GM12878 (cell line): ENCODE measurements at regions not wholly inside any gene's neighbourhood (a gene's known extent, or its start where the extent isn't known, plus 50 kb on each side); places are given as distances from the start of the nearest gene placed in this dataset.

Experiments
- ATAC-seq: fragments of 200-7000 bp; cut with Tn5 transposase; 3 replicates; pipeline ENCODE4 v1.9.1; 2020; ENCODE audit warnings: mild to moderate bottlenecking, moderate library complexity
- BruUV-seq: library from RNA; stranded (reverse); fragments of 400-500 nt; replicated peaks from 2 replicates; lab custom pipeline; 2021; lab: Mats Ljungman, UMichigan
- CTCF ChIA-PET: fragments of 300-600 bp; sonication (Branson Sonifier 250); formaldehyde crosslinking; extraction: SDS; loops from one replicate; lab custom pipeline; 2021; ENCODE audit warnings: inconsistent platforms; lab: Yijun Ruan, JAX
- POLR2A ChIA-PET: fragments of 350-600 bp; formaldehyde crosslinking; extraction: SDS; loops from one replicate; lab custom pipeline; 2021; ENCODE audit warnings: inconsistent platforms; lab: Charles Lee
- RAD21 ChIA-PET: fragments of 300-600 bp; sonication (Branson Sonifier 250); formaldehyde crosslinking; loops from one replicate; lab custom pipeline; 2023; ENCODE audit warnings: antibody characterized with exemption; ENCODE audit not compliant: unreplicated experiment; lab: Charles Lee
- SMC1A ChIA-PET: fragments of 300-600 bp; sonication (Branson Sonifier 250); formaldehyde crosslinking; loops from one replicate; lab custom pipeline; 2023; ENCODE audit not compliant: unreplicated experiment, uncharacterized antibody; lab: Charles Lee
- DNase-seq: peaks from one replicate; pipeline ENCODE4 v3.0.0-alpha.2; 2011; ENCODE audit warnings: low read depth, low spot score
- FAIRE-seq: peaks from 3 replicates; lab custom pipeline; 2011; peaks lifted over from hg19 to GRCh38; lab: Jason Lieb, UNC
- H2AFZ ChIP-seq: 2 replicates; pipeline ENCODE4 v1.6.0; 2011; ENCODE audit warnings: low read depth, low read length, control low read depth; ENCODE audit not compliant: control insufficient read depth
- H3K27ac ChIP-seq: 2 replicates; pipeline ENCODE4 v1.5.1; 2011; ENCODE audit warnings: control low read depth; ENCODE audit not compliant: control insufficient read depth, insufficient read depth
- H3K27me3 ChIP-seq, 2 experiments: replicated peaks in 1 of 2; 2 replicates each; pipeline versions ENCODE4 v1.6.0 to v1.6.1; 2011; ENCODE audit warnings: low read length in 1 of 2; ENCODE audit not compliant: control insufficient read depth in 2 of 2, insufficient read depth in 2 of 2
- H3K36me3 ChIP-seq, 2 experiments: 2 replicates each; pipeline ENCODE4 v1.5.1; 2011; ENCODE audit warnings: low read length in 1 of 2; ENCODE audit not compliant: control insufficient read depth in 2 of 2, insufficient read depth in 2 of 2
- H3K4me1 ChIP-seq: 2 replicates; pipeline ENCODE4 v1.6.1; 2011; ENCODE audit warnings: mild to moderate bottlenecking, low read length, moderate library complexity, mixed read lengths; ENCODE audit not compliant: control insufficient read depth, insufficient read depth
- H3K4me2 ChIP-seq: 2 replicates; pipeline ENCODE4 v1.6.0; 2011; ENCODE audit warnings: control low read depth; ENCODE audit not compliant: control insufficient read depth, insufficient read depth
- H3K4me3 ChIP-seq: fragments of 200-600 bp; sonication (generic); 2 replicates; pipeline ENCODE4 v1.5.1; 2016
- H3K79me2 ChIP-seq: 2 replicates; pipeline ENCODE4 v1.6.0; 2011; ENCODE audit warnings: low read length; ENCODE audit not compliant: control insufficient read depth, insufficient read depth
- H3K9ac ChIP-seq: 2 replicates; pipeline ENCODE4 v1.8.0; 2011; ENCODE audit warnings: low read length, control low read depth, mixed read lengths; ENCODE audit not compliant: control insufficient read depth, insufficient read depth
- H3K9me3 ChIP-seq: replicated peaks from 3 replicates; pipeline ENCODE4 v1.5.1; 2011; ENCODE audit warnings: mild to moderate bottlenecking, low read length; ENCODE audit not compliant: control insufficient read depth, insufficient read depth
- H4K20me1 ChIP-seq: 2 replicates; pipeline ENCODE4 v1.6.0; 2011; ENCODE audit not compliant: control insufficient read depth, insufficient read depth
- CBX3 ChIP-seq: fragments of 200-600 bp; sonication (generic); IDR thresholded peaks from 2 replicates; pipeline ENCODE4 v1.6.1; 2016; ENCODE audit warnings: low read depth, borderline replicate concordance
- JUND ChIP-seq: IDR thresholded peaks from 2 replicates; pipeline ENCODE4 v1.6.1; 2012; ENCODE audit warnings: low read depth, mild to moderate bottlenecking, low read length, improper control_type of control experiment, moderate library complexity
- NRF1 ChIP-seq: conservative IDR thresholded peaks from 2 replicates; pipeline ENCODE4 v1.6.1; 2011; ENCODE audit warnings: mild to moderate bottlenecking, low read depth, low read length, improper control_type of control experiment
- SIN3A ChIP-seq: IDR thresholded peaks from 2 replicates; pipeline ENCODE4 v1.6.1; 2012; ENCODE audit warnings: low read depth, low read length, improper control_type of control experiment
- ZZZ3 ChIP-seq: IDR thresholded peaks from 2 replicates; pipeline ENCODE4 v1.6.1; 2011; ENCODE audit warnings: low read depth; ENCODE audit not compliant: control insufficient read depth, insufficient read length
- WGBS: methylation state at CpG from one replicate; pipeline ENCODE4 v1.1.6; 2016; ENCODE audit warnings: low lambda C conversion rate; ENCODE audit not compliant: insufficient replicate concordance, insufficient coverage; ENCODE audit errors: missing lambda C conversion rate; 5-methylcytosine and 5-hydroxymethylcytosine counted together
- in situ Hi-C: fragments of 300-500 bp; cut with MboI; formaldehyde crosslinking; loops from 9 replicates; pipeline ENCODE4 v1.14.3; 2018; ENCODE audit warnings: mixed read lengths
- intact Hi-C: fragments of 100-400 bp; cut with micrococcal nuclease; formaldehyde crosslinking; loops from one replicate; pipeline ENCODE4 v1.14.2; 2022; ENCODE audit not compliant: unreplicated experiment
- TF ChIP-seq, protein P1 (sequence below): IDR thresholded peaks from 2 replicates; pipeline ENCODE4 v1.6.1; 2012; ENCODE audit warnings: improper control_type of control experiment, low read depth, low read length; ENCODE audit not compliant: insufficient replicate concordance

DNA sequence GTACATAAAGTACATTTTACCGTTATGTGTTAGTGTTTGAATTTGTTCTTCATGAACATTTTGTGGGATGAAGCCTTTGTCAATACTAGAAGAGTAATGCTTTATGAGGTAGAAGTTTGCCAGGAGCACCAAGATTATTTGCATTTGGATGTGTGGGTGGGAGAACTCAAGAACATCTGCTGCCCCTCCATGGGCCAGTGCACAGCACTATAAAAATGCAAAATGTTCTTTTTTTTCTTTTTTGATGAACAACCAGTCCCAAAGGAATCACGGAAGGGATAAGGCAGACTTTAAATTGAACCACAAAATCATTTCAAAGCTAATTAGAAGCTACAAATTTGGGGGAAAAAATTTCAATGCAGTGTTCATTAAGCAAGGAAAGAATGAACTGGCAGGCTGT, 300.3 kb upstream of the NWD2 start:
- Histone ChIP-seq H4K20me1 (no peaks in the 10 kb centered on the region), H3K27ac (no peak overlapping the region), H3K4me3 (no peak overlapping the region), H3K36me3 (no peaks in the 10 kb centered on the region), H3K27me3 (no peaks in the 10 kb centered on the region)
- FAIRE-seq: no peak
- 0% methylated on average over 2 of the region's 2 CpGs for WGBS
- intact Hi-C loops: no loop called here
- TF ChIP-seq CBX3 (no peak), NRF1 (no peak), SIN3A (no peak), ZZZ3 (no peak)
- TF ChIP-seq, all 136 proteins: peak for 0
- no peak overlapping the region for H2AFZ ChIP-seq
- in situ Hi-C loops: no loop called here
- CTCF ChIA-PET: no interaction called here
- SMC1A ChIA-PET: interaction anchor here (1.2 kb wide), 1 partner anchor 19 kb away, joined by 3 read pairs; no protein-coding TSS in a partner anchor
- POLR2A ChIA-PET: no interaction called here
- no peak overlapping the region for H3K4me2 ChIP-seq
- DNase-seq (no peak), ATAC-seq (no peak)
- H3K9ac ChIP-seq: no peak overlapping the region
- no peaks in the 10 kb centered on the region for H3K4me1 ChIP-seq
- BruUV-seq: no TSS peak
- RAD21 ChIA-PET: interaction anchor here (1.0 kb wide), 1 partner anchor 393 kb away, joined by 3 read pairs; no protein-coding TSS in a partner anchor
- H3K79me2 ChIP-seq: no peaks in the 10 kb centered on the region
- no peaks in the 10 kb centered on the region for H3K9me3 ChIP-seq

DNA sequence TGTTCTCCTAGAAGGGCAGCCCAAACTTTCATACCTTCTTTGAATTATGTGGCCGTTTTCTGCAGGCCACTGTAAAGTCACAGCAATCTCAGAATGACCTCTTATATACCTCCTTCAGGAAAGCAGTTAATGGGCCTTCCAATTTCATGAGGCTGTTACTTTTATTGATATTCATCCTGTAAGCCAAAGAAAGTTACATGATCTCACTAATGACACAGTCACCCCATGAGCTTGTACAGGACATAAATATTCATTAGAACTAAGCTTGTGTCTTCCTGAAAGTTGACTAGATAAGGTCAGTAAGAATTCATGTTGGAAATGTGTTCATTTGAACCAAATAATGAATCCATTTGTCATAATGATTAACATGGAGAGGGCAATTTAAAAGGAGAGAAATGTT, 283.1 kb upstream of the NWD2 start:
- Histone ChIP-seq H3K27me3 (no peaks in the 10 kb centered on the region), H3K36me3 (no peaks in the 10 kb centered on the region), H3K4me1 (no peaks in the 10 kb centered on the region), H3K79me2 (no peaks in the 10 kb centered on the region), H3K9ac (no peak overlapping the region), H3K4me3 (no peak overlapping the region), H3K4me2 (no peak overlapping the region), H3K9me3 (no peaks in the 10 kb centered on the region), H3K27ac (no peak overlapping the region), H4K20me1 (no peaks in the 10 kb centered on the region)
- POLR2A ChIA-PET: no interaction called here
- SMC1A ChIA-PET: no interaction called here
- BruUV-seq: no TSS peak
- ATAC-seq: no peak
- RAD21 ChIA-PET: no interaction called here
- CTCF ChIA-PET: no interaction called here
- 0% methylated on average over 1 of the region's 1 CpG for WGBS
- DNase-seq: no peak
- intact Hi-C loops: no loop called here
- TF ChIP-seq, protein P1, sequence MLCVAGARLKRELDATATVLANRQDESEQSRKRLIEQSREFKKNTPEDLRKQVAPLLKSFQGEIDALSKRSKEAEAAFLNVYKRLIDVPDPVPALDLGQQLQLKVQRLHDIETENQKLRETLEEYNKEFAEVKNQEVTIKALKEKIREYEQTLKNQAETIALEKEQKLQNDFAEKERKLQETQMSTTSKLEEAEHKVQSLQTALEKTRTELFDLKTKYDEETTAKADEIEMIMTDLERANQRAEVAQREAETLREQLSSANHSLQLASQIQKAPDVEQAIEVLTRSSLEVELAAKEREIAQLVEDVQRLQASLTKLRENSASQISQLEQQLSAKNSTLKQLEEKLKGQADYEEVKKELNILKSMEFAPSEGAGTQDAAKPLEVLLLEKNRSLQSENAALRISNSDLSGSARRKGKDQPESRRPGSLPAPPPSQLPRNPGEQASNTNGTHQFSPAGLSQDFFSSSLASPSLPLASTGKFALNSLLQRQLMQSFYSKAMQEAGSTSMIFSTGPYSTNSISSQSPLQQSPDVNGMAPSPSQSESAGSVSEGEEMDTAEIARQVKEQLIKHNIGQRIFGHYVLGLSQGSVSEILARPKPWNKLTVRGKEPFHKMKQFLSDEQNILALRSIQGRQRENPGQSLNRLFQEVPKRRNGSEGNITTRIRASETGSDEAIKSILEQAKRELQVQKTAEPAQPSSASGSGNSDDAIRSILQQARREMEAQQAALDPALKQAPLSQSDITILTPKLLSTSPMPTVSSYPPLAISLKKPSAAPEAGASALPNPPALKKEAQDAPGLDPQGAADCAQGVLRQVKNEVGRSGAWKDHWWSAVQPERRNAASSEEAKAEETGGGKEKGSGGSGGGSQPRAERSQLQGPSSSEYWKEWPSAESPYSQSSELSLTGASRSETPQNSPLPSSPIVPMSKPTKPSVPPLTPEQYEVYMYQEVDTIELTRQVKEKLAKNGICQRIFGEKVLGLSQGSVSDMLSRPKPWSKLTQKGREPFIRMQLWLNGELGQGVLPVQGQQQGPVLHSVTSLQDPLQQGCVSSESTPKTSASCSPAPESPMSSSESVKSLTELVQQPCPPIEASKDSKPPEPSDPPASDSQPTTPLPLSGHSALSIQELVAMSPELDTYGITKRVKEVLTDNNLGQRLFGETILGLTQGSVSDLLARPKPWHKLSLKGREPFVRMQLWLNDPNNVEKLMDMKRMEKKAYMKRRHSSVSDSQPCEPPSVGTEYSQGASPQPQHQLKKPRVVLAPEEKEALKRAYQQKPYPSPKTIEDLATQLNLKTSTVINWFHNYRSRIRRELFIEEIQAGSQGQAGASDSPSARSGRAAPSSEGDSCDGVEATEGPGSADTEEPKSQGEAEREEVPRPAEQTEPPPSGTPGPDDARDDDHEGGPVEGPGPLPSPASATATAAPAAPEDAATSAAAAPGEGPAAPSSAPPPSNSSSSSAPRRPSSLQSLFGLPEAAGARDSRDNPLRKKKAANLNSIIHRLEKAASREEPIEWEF: no peak
- no peak for TF ChIP-seq JUND
- TF ChIP-seq, all 136 proteins: peak for 0
- in situ Hi-C loops: no loop called here
- H2AFZ ChIP-seq: no peak overlapping the region
- FAIRE-seq: no peak
